ENCODE measurements at regions not wholly inside any gene's neighbourhood (a gene's known extent, or its start where the extent isn't known, plus 50 kb on each side); places are given as distances from the start of the nearest gene placed in this dataset.
"Not testable (repeated sequence)": the region's sequence is repeated elsewhere in the genome, so short reads cannot be mapped to it uniquely, and the experiment has no call there.

DNA sequence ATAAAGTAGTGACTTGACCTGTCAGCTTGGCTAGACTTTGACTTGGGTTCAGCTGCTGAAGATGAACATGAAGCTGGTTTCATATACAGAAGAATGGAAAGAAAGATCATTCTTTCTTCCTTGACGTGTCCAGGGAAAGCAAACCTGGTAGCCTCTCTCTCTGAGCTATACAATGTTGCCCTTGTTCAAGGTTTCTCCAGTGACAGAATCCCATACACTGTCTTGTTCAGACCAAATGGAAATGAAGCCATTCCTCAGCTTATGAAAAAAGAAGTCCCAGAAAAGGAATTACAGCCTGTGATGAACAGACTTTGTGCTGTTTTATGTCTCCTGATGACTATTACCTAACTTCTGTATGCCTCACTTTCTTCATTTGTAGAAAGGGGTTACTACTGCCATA is 349.8 kb upstream of the KLF4 start:
- DNase-seq (ENCODE audit: low read depth), result no peak

DNA sequence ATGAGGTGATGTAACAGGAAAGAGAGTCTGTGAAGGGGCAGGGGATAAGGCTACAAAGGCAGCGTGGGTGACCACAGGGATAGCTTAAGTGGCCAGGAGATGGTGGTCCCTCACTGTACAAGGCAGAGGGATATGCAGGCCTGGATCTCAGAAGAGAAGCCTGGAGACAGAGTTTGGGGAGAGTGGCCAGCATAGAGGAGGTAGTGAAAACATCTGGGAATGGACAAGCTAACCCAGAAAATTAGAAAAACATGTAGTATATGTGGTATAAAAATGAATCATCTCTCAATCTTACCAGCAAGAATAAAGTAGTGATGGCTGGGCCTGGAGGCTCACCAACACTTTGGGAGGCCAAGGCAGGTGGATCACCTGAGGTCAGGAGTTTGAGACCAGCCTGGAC is 349.2 kb upstream of the KLF4 start:
- no peak for DNase-seq (ENCODE audit: low read depth)

DNA sequence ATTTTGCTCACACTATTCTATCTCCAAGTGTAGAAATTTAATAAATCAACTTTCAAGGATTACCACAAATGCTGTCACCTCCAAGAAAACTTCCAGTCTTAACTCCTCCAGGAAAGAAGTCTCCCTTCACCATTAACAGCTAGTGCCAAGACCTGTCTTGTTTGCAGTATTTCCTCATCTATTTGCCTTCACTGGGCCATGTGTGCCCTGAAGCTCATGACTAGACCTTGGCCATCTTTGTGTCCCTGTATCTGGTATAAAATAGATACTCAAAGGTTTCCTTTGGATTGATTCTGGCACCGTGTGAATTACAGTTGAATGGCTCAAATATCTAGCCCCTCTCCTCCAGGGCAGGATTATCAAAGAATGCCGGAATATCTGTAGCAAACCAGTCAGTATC is 346.7 kb upstream of the KLF4 start:
- DNase-seq (ENCODE audit: low read depth), result no peak

DNA sequence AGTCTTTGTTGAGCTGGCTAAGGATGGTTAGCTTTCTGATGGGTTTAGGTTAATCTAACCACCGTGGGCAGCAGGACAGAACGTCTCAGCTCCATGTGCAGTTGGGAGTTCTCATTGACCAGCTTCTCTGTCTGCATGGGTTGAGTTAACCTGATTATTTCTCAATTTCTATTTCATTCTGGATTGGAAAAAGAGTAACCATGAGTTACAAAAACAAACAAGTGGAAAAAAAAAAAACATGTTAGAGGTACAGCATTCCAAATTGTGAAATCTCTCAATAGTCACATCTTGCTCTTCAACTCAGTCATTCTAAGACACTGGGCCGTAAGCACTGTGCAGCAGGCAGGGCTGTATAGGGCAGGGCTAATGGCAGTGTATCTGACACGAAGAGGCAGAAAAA is 343.7 kb upstream of the KLF4 start:
- DNase-seq (ENCODE audit: low read depth), result no peak

DNA sequence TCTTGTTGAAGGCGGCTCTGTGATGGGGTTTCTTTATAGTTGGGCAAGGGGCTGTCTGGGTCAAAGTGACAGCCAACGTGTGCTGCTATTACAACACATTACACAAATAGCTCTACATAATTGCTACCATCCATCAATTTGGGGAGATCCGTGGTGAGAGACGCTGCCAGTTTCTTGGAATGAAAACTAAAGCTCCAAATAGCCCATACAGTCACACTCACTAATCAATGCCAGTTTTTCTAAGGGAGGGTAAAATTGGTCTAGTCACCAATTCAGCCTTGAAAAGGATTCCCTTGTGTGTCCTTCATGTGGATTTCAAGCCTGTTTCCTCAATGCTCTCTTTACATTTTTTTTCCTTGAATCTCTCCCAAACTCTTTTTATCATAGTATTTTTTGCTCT is 343.3 kb upstream of the KLF4 start:
- DNase-seq (ENCODE audit: low read depth), result no peak

DNA sequence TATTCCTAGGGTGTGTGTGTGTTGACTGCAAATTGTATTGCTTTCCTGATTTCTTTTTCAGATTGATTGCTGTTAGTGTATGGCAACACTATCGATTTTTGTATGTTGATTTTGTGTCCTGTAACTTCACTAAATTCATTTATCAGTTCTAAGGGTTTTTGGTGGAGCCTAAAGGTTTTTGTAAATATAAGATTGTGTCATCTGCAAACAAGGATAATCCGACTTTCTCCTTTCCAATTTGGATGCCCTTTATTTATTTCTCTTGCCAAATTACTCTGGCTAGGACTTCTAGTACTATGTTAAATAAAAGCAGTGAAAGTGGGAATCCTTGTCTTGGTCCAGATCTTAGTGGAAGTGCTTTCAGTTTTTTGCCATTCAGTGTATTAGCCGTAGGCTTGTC is 340.9 kb upstream of the KLF4 start:
- DNase-seq (ENCODE audit: low read depth), result no peak

DNA sequence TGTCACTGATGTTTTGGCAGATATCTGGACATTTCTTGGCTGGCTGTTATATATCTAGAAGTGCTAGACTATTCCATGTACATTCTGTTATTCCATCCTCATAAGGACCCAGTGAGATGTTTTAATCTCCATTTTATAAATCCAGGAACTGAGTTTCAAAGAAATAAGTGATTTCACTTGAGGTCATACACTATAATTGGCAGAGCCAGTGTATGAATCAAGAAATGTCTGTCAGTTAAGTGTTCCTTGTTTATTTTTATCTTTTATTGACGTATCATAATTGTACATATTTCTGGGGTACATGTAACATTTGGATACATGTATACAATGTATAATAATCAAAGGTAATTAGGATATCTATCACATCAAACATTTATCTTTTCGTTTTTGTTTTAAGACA is 338.3 kb upstream of the KLF4 start:
- no peak for DNase-seq (ENCODE audit: low read depth)

DNA sequence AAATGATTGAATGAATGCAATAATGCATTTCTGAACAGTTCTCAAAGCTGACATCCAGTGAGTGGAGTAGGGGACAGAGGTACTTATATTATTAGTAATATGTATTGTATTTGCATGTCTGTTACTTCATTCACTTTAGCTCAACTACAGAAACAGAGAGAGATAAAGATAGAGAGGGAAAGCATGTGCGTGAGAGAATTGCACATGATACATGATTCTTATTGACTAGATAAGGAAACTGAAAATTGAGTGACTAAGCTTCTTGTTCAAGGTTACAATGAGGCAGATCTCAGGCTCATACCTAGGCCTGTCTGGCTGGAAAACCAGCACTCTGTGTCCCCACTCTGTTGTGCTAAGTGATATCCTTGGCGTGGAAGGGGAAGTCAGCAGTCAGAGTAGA is 337.7 kb upstream of the KLF4 start:
- no peak for DNase-seq (ENCODE audit: low read depth)

DNA sequence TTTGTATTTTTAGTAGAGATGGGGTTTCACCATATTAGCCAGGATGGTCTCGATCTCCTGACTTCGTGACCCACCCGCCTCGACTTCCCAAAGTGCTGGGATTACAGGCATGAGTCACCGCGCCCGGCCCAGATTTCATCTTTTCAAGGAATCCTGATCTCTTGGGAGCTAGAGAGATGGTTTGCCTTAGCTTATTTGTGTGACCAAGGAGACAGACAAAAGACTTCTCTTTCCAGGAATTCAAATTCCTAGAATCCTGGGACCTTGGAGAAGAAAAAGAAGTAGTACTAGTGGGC is 337.1 kb upstream of the KLF4 start:
- not testable (repeated sequence) for DNase-seq (ENCODE audit: low read depth)

DNA sequence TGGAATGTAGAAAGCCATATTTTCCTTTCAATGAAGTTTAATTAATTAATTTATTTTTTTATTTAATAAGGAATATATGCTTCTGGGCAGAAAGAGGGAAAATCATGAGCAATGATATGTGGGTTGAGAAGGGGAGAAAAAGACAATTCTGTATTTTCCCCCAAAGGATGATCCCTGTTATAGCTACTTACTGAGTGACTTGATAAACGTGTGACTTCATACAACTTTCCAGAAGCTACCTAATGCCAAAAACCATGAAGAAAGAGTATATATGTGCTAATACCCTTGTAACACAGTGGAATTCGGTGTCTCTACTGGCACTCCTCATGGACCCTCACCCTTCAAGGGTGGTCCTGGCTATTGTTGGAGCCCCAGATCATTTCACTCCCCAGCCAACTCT is 335.0 kb upstream of the KLF4 start:
- DNase-seq (ENCODE audit: low read depth), result no peak

DNA sequence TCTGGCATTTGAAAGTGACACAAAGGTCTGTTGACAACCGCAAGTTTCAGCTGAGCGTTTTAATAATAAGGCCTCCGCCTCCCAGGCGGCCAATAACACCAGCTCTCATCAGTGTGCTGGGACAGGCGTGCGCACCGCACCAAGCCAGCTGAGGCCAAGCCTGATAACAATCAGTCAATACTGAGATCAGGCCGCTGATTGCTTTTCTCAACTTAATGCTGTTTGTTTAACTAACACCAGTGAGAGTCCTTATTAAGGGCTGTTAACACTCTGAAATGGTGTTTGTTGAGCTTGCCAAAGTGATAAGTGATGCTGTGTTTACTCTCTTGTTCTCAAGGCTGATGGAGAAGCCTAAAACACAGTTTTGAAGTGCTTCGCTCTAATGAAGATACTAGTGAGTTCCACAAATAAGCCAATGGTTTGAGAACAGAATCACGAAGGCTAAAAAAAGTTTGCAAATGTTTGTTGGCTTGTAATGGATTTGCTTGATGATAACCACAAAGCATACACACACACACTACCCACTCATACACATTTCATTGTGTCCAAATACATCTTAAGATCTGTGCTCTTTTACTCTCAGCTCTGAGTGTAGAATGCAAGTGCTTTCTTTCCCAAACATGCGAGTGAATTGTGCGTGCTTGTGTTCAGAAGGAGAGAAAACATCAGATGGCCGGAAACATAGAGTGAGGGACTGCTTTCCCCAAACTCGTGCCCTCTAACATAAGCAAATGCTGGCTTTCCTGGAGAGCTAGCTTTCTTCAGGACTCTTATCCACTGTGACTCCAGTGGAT is 330.4 kb upstream of the KLF4 start:
- DNase-seq (ENCODE audit: low read depth), result no peak

DNA sequence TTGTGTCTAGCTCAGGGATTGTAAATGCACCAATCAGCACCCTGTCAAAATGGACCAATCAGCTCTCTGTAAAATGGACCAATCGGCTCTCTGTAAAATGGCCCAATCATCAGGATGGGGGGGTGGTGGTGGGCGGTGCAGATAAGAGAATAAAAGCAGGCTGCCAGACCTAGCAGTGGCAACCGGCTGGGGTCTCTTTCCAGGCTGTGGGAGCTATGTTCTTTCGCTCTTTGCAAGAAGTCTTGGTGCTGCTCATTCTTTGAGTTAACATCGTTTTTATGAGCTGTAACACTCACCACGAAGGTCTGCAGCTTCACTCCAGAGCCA is 328.9 kb upstream of the KLF4 start:
- DNase-seq (ENCODE audit: low read depth), result not testable (repeated sequence)

DNA sequence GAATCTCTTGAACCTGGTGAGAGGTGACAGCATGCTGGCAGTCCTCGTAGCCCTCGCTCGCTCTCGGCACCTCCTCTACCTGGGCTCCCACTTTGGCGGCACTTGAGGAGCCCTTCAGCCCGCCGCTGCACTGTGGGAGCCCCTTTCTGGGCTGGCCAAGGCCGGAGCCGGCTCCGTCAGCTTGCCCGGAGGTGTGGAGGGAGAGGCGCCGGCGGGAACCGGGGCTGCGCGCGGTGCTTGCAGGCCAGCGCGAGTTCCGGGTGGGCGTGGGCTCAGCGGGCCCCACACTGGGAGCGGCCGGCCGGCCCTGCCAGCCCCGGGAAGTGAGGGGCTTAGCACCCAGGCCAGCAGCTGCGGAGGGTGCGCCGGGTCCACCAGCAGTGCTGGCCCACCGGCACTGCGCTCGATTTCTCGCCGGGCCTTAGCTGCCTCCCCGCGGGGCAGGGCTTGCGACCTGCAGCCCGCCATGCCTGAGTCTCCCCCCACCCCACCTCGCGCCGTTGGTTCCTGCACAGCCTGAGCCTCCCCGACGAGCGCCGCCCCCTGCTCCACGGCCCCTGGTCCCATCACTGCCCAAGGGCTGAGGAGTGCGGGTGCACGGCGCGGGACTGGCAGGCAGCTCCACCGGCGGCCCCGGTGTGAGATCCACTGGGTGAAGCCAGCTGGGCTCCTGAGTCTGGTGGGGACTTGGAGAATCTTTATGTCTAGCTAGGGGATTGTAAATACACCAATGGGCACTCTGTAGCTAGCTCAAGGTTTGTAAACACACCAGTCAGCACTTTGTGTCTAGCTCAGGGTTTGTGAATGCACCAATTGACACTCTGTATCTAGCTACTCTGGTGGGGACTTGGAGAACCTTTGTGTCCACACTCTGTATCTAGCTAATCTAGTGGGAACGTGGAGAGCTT is 328.3 kb upstream of the KLF4 start:
- not testable (repeated sequence) for DNase-seq (ENCODE audit: low read depth)

DNA sequence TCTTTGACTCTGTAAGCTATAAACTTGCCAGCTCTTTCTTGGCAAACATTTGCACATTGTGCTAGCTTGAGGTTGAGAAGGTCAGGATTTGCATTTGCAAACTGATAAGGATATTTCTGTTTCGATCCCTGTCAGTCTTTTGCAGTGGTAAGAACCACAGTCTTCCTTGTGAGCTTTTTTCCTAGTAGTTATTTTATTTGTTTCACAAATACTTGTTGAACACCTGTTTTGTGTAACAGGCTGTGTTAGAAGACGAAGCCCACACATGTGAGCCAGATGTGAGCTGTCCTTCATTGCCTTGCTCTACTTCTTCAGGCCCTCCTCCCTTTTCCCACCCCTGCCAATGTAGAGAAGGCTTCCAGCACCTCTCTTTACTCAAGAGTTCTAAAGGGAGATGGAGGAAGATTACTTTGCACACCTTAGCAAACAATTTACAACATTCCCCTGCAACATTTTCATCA is 327.0 kb upstream of the KLF4 start:
- no peak for DNase-seq (ENCODE audit: low read depth)

DNA sequence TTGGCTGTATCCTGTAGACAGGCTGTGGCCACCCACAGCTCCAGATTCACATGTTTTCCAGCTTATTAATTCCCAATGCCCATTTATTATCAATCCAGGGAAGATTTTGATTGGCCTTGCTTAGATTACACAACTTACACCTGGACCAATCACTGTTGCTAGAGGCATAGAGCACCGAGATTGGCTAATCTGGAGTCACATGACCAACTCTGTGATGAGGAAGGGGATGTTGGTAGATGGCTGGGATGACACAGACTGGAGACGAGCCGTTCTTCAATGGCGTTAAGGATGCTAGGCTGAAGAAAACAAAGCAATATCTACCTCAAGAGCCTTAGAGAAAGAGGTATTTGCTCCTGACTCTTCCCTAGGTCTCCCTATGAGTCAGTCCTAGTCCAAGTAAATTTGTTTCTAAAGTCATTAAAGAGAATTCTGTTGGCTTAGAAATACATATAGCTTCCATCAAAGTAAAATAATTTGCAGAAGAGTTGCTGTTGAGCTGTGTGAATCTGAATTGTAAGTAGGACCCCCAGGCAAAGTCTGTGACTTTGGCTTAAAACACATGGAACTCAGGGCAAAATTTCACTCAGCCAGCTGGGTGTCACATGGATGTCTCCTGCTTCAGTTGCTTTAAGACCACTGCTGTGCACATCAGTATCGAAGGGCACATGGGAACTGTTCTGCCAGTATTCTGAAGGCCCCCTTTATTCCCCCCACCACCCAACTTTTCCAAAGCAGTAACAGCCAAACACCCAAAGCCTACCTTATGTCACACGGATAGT is 326.4 kb upstream of the KLF4 start:
- no peak for DNase-seq (ENCODE audit: low read depth)

DNA sequence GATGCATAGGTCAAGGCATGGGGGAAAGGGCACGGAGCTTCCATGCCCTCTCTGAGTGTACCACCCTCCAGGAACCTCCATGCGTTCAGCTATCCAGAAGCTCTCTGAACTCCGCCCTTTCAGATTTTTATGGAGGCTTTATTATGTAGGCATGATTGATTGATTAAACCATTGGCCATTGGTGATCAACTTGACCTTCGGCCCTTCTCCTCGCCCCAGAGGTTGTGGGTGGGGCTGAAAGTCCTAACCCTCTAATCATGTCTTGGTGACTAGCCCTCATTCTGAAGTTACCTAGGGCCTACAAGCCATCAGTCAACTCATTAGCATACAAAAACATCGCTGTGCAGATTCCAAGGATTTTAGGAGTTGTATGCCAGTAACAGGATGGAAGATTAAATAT is 323.7 kb upstream of the KLF4 start:
- no peak for DNase-seq (ENCODE audit: low read depth)

DNA sequence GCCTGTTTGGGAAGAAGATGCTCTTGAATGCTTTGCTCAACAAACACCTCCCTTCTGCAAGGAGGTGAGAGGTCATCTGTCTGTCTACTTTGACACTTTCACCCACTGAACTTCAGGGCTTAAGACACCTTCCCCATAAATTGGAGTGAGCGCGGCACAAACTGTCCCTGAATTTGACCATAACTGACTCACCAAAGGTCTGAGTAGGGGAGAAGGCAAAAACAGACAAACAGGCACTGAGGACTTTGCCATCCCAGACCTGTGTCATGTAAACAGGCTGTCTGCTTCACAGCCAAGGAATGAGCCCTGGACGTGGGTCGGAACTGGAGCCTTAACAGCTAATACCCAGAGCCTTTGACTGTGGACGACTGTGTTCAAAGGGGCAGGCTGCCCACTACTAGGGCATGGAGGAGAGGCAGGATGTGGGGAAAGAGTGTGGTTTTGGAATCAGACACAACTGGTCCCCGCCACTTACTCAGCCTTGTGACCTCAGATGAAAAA is 320.9 kb upstream of the KLF4 start:
- no peak for DNase-seq (ENCODE audit: low read depth)

DNA sequence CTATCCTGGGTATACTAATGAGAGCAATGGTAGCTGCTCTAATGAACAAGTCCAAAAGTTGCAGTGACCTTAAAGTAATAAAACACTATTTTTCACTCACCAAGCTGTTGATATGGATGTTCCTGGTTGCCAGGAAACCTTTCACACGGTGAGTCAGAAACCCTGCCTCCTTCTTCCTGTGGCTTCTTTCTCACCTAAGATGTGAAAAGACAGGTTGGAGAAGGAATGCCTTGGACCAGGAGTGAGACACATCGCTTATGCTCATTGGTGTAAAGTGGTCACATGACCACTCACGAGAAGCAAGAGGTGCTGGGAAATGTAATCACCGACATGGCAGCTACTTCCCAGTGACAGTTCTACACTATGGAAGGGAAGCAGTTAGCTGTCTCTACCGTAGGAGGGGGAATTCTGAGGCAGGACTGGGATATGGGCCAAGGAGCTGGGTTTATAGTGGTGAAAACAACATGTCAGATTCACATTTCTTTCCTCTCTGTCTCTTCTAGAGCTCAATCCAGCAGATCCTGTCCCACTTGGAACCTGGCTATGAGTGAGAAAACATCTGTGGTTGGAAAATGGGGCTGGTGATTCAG is 320.4 kb upstream of the KLF4 start:
- no peak for DNase-seq (ENCODE audit: low read depth)

DNA sequence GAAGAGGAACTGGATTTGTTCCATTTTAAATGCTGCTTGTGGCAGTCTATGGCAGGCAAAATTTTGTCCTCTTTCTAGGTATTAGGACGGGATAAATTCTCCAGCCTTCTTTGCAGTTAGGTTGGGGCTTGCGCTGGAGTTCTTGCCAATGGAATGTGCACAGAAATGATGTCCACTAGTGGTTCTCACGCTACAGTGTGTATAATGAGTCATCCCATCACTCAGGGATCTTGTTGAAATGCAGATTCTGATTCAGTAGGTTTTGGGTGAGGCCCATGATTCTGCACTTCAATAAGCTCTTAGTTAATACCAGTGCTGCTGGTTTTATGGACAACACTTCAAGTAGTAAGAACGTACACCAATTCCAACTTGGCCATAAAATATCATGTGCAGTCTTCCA is 317.6 kb upstream of the KLF4 start:
- no peak for DNase-seq (ENCODE audit: low read depth)

DNA sequence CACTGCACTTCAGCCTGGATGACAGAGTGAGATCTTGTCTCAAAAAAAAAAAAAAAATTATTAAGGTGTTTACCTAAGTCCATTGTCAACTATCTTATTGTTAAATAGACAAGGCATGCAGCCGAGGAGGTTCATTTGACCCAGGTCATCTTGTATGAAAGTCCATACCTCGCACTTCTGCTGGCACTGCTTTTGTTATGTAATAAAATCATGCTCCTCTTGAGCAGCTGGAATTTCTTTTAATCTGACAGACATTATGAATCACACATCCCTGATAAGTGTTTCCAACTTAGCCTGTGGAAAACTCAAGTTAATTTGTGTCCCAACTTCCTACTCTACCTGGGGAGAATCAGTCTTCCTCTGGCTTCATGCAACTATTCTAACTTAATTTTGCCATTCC is 315.6 kb upstream of the KLF4 start:
- no peak for DNase-seq (ENCODE audit: low read depth)

DNA sequence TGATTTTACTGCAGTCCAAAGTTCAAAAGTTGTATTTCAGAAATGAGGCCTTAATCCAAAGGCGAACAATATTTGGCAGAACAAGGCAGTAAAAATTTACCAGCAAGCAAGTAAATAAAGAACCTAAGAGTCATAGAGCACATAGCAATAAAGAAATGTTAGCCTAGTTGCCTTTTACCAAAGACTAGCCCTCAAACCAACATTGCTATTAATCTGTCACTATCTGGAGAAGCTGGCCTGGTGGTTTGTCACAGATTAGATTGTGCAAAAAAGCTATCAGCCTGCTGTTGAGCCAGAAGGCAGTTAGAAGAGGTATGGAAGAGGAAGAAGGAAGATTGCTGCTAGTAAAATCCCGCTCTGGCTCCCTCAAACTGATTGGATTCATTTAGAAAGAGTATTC is 304.7 kb upstream of the KLF4 start:
- DNase-seq (ENCODE audit: low read depth), result no peak

DNA sequence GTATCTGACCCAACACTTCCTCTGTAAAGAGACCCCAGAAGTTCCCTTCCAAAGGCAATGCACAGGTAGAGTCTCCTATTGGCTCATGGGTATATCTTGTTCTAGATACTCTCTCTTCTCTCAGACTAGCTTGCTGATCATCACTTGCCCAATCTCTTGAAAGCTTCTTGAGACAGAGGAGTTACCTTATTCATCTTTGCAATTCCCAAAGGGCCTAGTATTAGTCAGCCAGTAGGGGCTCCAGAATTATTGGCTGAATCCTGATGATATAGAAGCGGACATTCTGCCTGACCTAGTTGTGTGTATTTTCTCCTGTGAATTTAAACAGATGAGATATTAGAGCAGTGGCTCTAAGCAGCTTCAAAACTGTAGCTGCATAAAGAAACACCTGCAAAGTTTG is 304.0 kb upstream of the KLF4 start:
- DNase-seq (ENCODE audit: low read depth), result no peak

Measured in HS-5 (cell line).